ENCODE measurements at regions not wholly inside any gene's neighbourhood (a gene's known extent, or its start where the extent isn't known, plus 50 kb on each side); places are given as distances from the start of the nearest gene placed in this dataset.

GRCh38 chr13:34469196-34469986, 472.7 kb upstream of the NBEA start:
- no peaks in the 10 kb centered on the region for H3K36me3 ChIP-seq (ENCODE audit: control insufficient read depth, insufficient read depth, low read length)
- H3K27me3 ChIP-seq (ENCODE audit: control insufficient read depth, insufficient read depth, low read length), result no peaks in the 10 kb centered on the region
- no peaks in the 10 kb centered on the region for H3K9me3 ChIP-seq (ENCODE audit: control insufficient read depth, insufficient read depth, low read length)
- no peak overlapping the region for H3K9ac ChIP-seq (ENCODE audit: low read depth, low read length)
- H3K4me1 ChIP-seq (ENCODE audit: control insufficient read depth, insufficient read depth, low read length), result no peaks in the 10 kb centered on the region
- H3K4me3 ChIP-seq (ENCODE audit: low read depth, low read length), result no peak overlapping the region

DNA sequence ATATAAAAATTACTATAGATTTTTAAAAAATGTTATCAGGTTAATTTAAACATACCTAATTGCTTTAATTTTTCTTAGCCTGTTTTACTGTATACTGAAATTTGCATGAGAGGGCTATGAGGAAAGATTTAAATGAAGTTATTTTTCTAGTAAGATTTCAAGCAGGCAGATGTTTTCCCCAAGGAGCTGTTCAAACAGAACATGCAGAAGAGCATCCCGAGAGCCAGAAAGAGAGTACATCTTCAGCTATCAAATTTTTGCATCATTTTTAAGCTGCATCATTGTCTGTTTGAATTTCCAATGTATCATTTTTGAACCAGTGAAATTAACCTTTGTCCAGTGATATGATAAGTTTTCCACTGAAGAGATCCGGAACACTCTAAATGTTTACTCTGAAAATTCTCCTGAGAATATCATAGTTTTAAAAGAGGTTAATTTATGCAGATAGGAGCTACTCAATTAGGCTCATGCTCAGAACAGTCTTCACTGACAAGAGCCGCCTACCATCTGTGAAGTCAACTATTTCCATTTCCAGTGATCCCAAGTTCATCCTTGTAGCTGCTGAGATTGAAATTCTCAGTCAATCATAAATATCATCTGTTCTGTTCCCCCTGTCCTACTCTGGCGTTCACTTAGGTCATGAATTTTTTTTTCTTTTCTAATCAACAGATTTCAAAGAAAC, 467.7 kb upstream of the NBEA start:
- H3K9me3 ChIP-seq (ENCODE audit: control insufficient read depth, insufficient read depth, low read length), result no peaks in the 10 kb centered on the region
- no peaks in the 10 kb centered on the region for H3K27me3 ChIP-seq (ENCODE audit: control insufficient read depth, insufficient read depth, low read length)
- H3K9ac ChIP-seq (ENCODE audit: low read depth, low read length), result no peak overlapping the region
- H3K4me3 ChIP-seq (ENCODE audit: low read depth, low read length), result no peak overlapping the region
- H3K4me1 ChIP-seq (ENCODE audit: control insufficient read depth, insufficient read depth, low read length), result no peaks in the 10 kb centered on the region
- no peaks in the 10 kb centered on the region for H3K36me3 ChIP-seq (ENCODE audit: control insufficient read depth, insufficient read depth, low read length)

DNA sequence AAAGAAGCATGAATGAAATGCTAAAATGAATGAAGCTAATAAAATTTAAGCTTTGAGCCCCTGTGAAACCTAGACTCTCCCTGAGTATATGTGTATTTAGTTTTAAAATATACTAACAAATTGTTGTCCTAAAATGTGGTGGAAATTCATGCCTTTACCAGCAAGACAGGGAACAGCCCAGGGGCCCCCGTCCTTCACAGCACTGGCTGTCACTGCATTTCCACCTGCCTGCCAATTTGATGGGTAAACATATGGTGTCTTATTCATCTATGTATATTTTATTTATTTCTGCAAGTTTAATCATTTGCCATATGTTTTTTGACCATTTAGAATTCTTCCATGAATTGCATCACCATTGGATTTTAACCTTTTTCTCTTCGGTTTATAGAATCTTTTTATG, 463.7 kb upstream of the NBEA start:
- Histone ChIP-seq H3K4me1 (ENCODE audit: control insufficient read depth, insufficient read depth, low read length) (no peaks in the 10 kb centered on the region), H3K4me3 (ENCODE audit: low read depth, low read length) (no peak overlapping the region), H3K9ac (ENCODE audit: low read depth, low read length) (no peak overlapping the region), H3K9me3 (ENCODE audit: control insufficient read depth, insufficient read depth, low read length) (no peaks in the 10 kb centered on the region), H3K36me3 (ENCODE audit: control insufficient read depth, insufficient read depth, low read length) (no peaks in the 10 kb centered on the region), H3K27me3 (ENCODE audit: control insufficient read depth, insufficient read depth, low read length) (no peaks in the 10 kb centered on the region)

GRCh38 chr13:34502011-34502410, 440.1 kb upstream of the NBEA start:
- no peaks in the 10 kb centered on the region for H3K4me1 ChIP-seq (ENCODE audit: control insufficient read depth, insufficient read depth, low read length)
- no peak overlapping the region for H3K9ac ChIP-seq (ENCODE audit: low read depth, low read length)
- no peaks in the 10 kb centered on the region for H3K9me3 ChIP-seq (ENCODE audit: control insufficient read depth, insufficient read depth, low read length)
- no peaks in the 10 kb centered on the region for H3K36me3 ChIP-seq (ENCODE audit: control insufficient read depth, insufficient read depth, low read length)
- no peak overlapping the region for H3K4me3 ChIP-seq (ENCODE audit: low read depth, low read length)
- H3K27me3 ChIP-seq (ENCODE audit: control insufficient read depth, insufficient read depth, low read length), result no peaks in the 10 kb centered on the region

DNA sequence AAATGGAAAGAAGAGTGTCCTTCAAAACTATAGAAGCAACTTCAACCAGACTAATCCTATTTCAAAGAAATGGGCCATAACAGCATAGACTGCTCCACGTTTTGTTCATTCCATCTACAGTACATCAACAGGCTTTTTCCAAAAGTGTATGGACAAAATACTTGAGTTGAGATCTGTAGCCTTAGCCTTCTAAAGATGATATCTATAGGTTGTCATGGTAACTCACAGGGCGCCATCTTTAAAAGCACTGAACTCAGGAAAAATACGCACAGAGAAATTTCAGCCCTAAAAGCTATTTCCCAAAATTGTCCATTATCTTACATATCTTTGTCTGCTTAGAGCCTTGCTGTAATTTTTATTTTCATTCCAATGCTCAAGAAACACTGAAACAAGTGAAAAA, 439.4 kb upstream of the NBEA start:
- no peak overlapping the region for H3K9ac ChIP-seq (ENCODE audit: low read depth, low read length)

DNA sequence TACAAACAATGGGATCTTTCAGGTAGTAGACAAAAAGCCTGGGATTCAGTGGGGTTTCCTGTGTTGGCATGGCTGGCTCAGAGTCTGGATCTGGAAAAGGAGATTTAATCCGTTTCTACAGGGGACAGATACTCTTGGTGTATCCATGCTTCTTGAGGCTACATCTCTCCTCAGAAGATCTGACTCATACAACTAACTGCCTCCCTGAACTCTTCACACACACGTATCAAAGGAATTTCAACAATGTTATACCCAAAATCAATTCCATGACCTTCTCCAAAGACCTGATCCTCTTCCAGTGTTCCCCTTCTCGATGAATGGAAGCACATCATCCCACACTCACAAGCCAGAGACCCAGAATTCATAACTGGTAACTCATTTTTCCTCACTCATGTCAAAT, 435.3 kb upstream of the NBEA start:
- no peaks in the 10 kb centered on the region for H3K9me3 ChIP-seq (ENCODE audit: control insufficient read depth, insufficient read depth, low read length)
- no peaks in the 10 kb centered on the region for H3K36me3 ChIP-seq (ENCODE audit: control insufficient read depth, insufficient read depth, low read length)
- no peak overlapping the region for H3K9ac ChIP-seq (ENCODE audit: low read depth, low read length)
- H3K4me3 ChIP-seq (ENCODE audit: low read depth, low read length), result no peak overlapping the region
- H3K4me1 ChIP-seq (ENCODE audit: control insufficient read depth, insufficient read depth, low read length), result no peaks in the 10 kb centered on the region
- H3K27me3 ChIP-seq (ENCODE audit: control insufficient read depth, insufficient read depth, low read length), result no peaks in the 10 kb centered on the region

More for the DNA sequence above, 439.4 kb upstream of the NBEA start:
- Histone ChIP-seq H3K4me1 (ENCODE audit: control insufficient read depth, insufficient read depth, low read length) (no peaks in the 10 kb centered on the region), H3K36me3 (ENCODE audit: control insufficient read depth, insufficient read depth, low read length) (no peaks in the 10 kb centered on the region), H3K27me3 (ENCODE audit: control insufficient read depth, insufficient read depth, low read length) (no peaks in the 10 kb centered on the region), H3K9me3 (ENCODE audit: control insufficient read depth, insufficient read depth, low read length) (no peaks in the 10 kb centered on the region), H3K4me3 (ENCODE audit: low read depth, low read length) (no peak overlapping the region)

DNA sequence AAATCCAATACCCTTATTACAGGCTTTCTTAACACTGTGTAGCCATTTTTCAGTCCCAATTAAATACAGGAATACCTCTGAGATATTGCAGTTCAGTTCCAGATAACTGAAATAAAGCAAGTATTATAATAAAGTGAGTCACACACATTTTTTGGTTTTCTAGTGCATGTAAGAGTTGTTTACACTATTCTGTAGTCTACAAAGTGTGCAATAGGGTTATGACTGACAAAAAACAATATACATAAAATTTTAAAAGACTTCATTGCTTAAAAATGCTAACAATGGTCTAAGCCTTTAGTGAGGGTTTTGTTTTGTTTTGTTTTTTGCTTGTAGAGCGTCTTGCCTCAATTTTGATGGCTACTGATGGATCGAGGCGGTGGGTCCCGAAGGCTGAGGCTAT, 434.4 kb upstream of the NBEA start:
- H3K9ac ChIP-seq (ENCODE audit: low read depth, low read length), result no peak overlapping the region
- H3K9me3 ChIP-seq (ENCODE audit: control insufficient read depth, insufficient read depth, low read length), result no peaks in the 10 kb centered on the region
- H3K4me1 ChIP-seq (ENCODE audit: control insufficient read depth, insufficient read depth, low read length), result no peaks in the 10 kb centered on the region
- no peaks in the 10 kb centered on the region for H3K36me3 ChIP-seq (ENCODE audit: control insufficient read depth, insufficient read depth, low read length)
- H3K4me3 ChIP-seq (ENCODE audit: low read depth, low read length), result no peak overlapping the region
- no peaks in the 10 kb centered on the region for H3K27me3 ChIP-seq (ENCODE audit: control insufficient read depth, insufficient read depth, low read length)

GRCh38 chr13:34512817-34513216, 429.3 kb upstream of the NBEA start:
- Histone ChIP-seq H3K4me1 (ENCODE audit: control insufficient read depth, insufficient read depth, low read length) (no peaks in the 10 kb centered on the region), H3K4me3 (ENCODE audit: low read depth, low read length) (no peak overlapping the region), H3K36me3 (ENCODE audit: control insufficient read depth, insufficient read depth, low read length) (no peaks in the 10 kb centered on the region), H3K9ac (ENCODE audit: low read depth, low read length) (no peak overlapping the region), H3K27me3 (ENCODE audit: control insufficient read depth, insufficient read depth, low read length) (no peaks in the 10 kb centered on the region), H3K9me3 (ENCODE audit: control insufficient read depth, insufficient read depth, low read length) (no peaks in the 10 kb centered on the region)

DNA sequence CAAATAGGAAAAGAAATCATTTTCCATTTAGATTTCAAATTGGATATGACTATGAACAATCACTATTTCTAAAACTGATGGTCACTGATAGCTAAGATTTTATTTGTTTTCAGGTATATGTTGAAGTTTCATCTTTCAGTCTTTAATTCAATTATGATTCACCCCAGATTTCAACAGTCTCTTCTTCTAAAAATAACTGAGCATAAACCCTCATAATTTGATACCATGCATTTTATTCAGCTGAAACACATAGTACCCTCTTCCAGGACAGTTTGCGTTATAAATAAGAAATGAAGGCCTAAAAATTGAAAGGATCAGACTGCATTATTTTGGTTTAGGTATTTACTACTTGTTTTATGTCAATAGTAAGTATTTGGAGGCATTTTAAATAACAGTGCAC, 428.5 kb upstream of the NBEA start:
- Histone ChIP-seq H3K9ac (ENCODE audit: low read depth, low read length) (no peak overlapping the region), H3K27me3 (ENCODE audit: control insufficient read depth, insufficient read depth, low read length) (no peaks in the 10 kb centered on the region), H3K4me3 (ENCODE audit: low read depth, low read length) (no peak overlapping the region), H3K9me3 (ENCODE audit: control insufficient read depth, insufficient read depth, low read length) (no peaks in the 10 kb centered on the region), H3K36me3 (ENCODE audit: control insufficient read depth, insufficient read depth, low read length) (no peaks in the 10 kb centered on the region), H3K4me1 (ENCODE audit: control insufficient read depth, insufficient read depth, low read length) (no peaks in the 10 kb centered on the region)

GRCh38 chr13:34515201-34515600, 426.9 kb upstream of the NBEA start:
- Histone ChIP-seq H3K4me3 (ENCODE audit: low read depth, low read length) (no peak overlapping the region), H3K4me1 (ENCODE audit: control insufficient read depth, insufficient read depth, low read length) (no peaks in the 10 kb centered on the region), H3K9ac (ENCODE audit: low read depth, low read length) (no peak overlapping the region), H3K27me3 (ENCODE audit: control insufficient read depth, insufficient read depth, low read length) (no peaks in the 10 kb centered on the region), H3K9me3 (ENCODE audit: control insufficient read depth, insufficient read depth, low read length) (no peaks in the 10 kb centered on the region), H3K36me3 (ENCODE audit: control insufficient read depth, insufficient read depth, low read length) (no peaks in the 10 kb centered on the region)

- Histone ChIP-seq H3K4me3 (ENCODE audit: low read depth, low read length) (no peak overlapping the region), H3K36me3 (ENCODE audit: control insufficient read depth, insufficient read depth, low read length) (no peaks in the 10 kb centered on the region), H3K27me3 (ENCODE audit: control insufficient read depth, insufficient read depth, low read length) (no peaks in the 10 kb centered on the region), H3K9ac (ENCODE audit: low read depth, low read length) (no peak overlapping the region), H3K9me3 (ENCODE audit: control insufficient read depth, insufficient read depth, low read length) (no peaks in the 10 kb centered on the region), H3K4me1 (ENCODE audit: control insufficient read depth, insufficient read depth, low read length) (no peaks in the 10 kb centered on the region)
Measured at GRCh38 chr13:34521171-34521570, 420.9 kb upstream of the NBEA start.

GRCh38 chr13:34522808-34523207, 419.3 kb upstream of the NBEA start:
- H3K36me3 ChIP-seq (ENCODE audit: control insufficient read depth, insufficient read depth, low read length), result no peaks in the 10 kb centered on the region
- no peak overlapping the region for H3K9ac ChIP-seq (ENCODE audit: low read depth, low read length)
- H3K9me3 ChIP-seq (ENCODE audit: control insufficient read depth, insufficient read depth, low read length), result no peaks in the 10 kb centered on the region
- no peak overlapping the region for H3K4me3 ChIP-seq (ENCODE audit: low read depth, low read length)
- H3K27me3 ChIP-seq (ENCODE audit: control insufficient read depth, insufficient read depth, low read length), result no peaks in the 10 kb centered on the region
- H3K4me1 ChIP-seq (ENCODE audit: control insufficient read depth, insufficient read depth, low read length), result no peaks in the 10 kb centered on the region
